ENCODE measurements at regions not wholly inside any gene's neighbourhood (a gene's known extent, or its start where the extent isn't known, plus 50 kb on each side); places are given as distances from the start of the nearest gene placed in this dataset.

- TF ChIP-seq ZNF431 (CRISPR knock-in tag; IDR thresholded peaks at IDR 0.05) (no peak), ZNF274 (IDR thresholded peaks at IDR 0.05; ENCODE audit: borderline replicate concordance, low read depth, low read length) (no peak), TARDBP (IDR thresholded peaks at IDR 0.05) (no peak), U2AF1 (optimal IDR thresholded peaks at IDR 0.05; ENCODE audit: low read depth, low read length) (no peak), SIX5 (IDR thresholded peaks at IDR 0.05; ENCODE audit: borderline replicate concordance in 1 of 2, insufficient read depth in 1 of 2, low read depth in 1 of 2, low read length in 2 of 2) (no peak), ZNF354B (CRISPR knock-in tag; IDR thresholded peaks at IDR 0.05) (no peak), CTCF (IDR thresholded peaks at IDR 0.05 in 2 of 3, conservative IDR thresholded peaks at IDR 0.05 in 1 of 3; ENCODE audit: insufficient read depth in 2 of 3, low read depth in 1 of 3, low read length in 3 of 3) (no peak), NKRF (IDR thresholded peaks at IDR 0.05; ENCODE audit: borderline replicate concordance) (no peak), ARNT (IDR thresholded peaks at IDR 0.05) (no peak), ARID4B (CRISPR knock-in tag; IDR thresholded peaks at IDR 0.05) (no peak)
Measured at GRCh38 chr4:84091266-84091665, 407.8 kb downstream of the NKX6-1 start.

All from K562 (cell line).